Brain microvascular endothelial cell (primary cell): ENCODE measurements at regions not wholly inside any gene's neighbourhood (a gene's known extent, or its start where the extent isn't known, plus 50 kb on each side); places are given as distances from the start of the nearest gene placed in this dataset.

Source experiments
- DNase-seq: peaks from one replicate; pipeline ENCODE4 v3.0.0-alpha.2; 2020
- H3K27ac ChIP-seq: fragments of 250-450 bp; sonication (Bioruptor Pico); 2 replicates; pipeline ENCODE4 v1.5.1; 2020; ENCODE audit warnings: mild to moderate bottlenecking, moderate library complexity
- H3K27me3 ChIP-seq: fragments of 250-450 bp; sonication (Bioruptor Pico); replicated peaks from 2 replicates; pipeline ENCODE4 v1.5.1; 2020; ENCODE audit warnings: mild to moderate bottlenecking
- H3K36me3 ChIP-seq: fragments of 250-450 bp; sonication (Bioruptor Pico); replicated peaks from 2 replicates; pipeline ENCODE4 v1.5.1; 2020; ENCODE audit warnings: mild to moderate bottlenecking
- H3K4me3 ChIP-seq: 2 replicates; pipeline ENCODE4 v1.5.1; 2011; ENCODE audit warnings: low read depth, mild to moderate bottlenecking, control low read depth, low read length, moderate library complexity
- in situ Hi-C: cut with HindIII; loops from 2 replicates; pipeline ENCODE4 v1.10.0; 2017; ENCODE audit warnings: low sequenced_read_pairs, low pct_ligation_motif_present
- TF ChIP-seq, protein P1 (sequence below): IDR thresholded peaks from 2 replicates; pipeline ENCODE4 v1.5.1; 2011; ENCODE audit warnings: low read depth, mild to moderate bottlenecking, moderate library complexity, low read length, control low read depth, inconsistent platforms; ENCODE audit errors: missing control alignments

DNA sequence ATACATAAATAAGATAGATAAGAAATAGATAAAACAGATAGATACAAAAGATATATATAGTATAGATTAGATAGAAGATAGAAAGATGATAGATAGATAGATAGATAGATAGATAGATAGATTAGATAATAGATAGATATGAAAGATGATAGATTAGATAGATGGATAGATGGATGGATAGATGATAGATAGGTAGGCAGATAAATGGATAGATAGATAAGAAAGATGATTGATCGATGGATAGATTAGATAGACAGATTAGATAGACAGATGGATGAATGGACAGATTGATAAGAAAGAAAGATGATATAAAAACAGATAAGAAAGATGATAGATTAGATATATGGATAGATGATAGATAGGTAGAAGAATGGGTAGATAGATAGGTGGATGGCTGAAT is 90.3 kb downstream of the SMIM20 start:
- no peaks in the 10 kb centered on the region for H3K27me3 ChIP-seq
- TF ChIP-seq, protein P1, sequence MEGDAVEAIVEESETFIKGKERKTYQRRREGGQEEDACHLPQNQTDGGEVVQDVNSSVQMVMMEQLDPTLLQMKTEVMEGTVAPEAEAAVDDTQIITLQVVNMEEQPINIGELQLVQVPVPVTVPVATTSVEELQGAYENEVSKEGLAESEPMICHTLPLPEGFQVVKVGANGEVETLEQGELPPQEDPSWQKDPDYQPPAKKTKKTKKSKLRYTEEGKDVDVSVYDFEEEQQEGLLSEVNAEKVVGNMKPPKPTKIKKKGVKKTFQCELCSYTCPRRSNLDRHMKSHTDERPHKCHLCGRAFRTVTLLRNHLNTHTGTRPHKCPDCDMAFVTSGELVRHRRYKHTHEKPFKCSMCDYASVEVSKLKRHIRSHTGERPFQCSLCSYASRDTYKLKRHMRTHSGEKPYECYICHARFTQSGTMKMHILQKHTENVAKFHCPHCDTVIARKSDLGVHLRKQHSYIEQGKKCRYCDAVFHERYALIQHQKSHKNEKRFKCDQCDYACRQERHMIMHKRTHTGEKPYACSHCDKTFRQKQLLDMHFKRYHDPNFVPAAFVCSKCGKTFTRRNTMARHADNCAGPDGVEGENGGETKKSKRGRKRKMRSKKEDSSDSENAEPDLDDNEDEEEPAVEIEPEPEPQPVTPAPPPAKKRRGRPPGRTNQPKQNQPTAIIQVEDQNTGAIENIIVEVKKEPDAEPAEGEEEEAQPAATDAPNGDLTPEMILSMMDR = no peak
- H3K27ac ChIP-seq = no peak overlapping the region
- in situ Hi-C loops = no loop called here
- H3K36me3 ChIP-seq = no peaks in the 10 kb centered on the region
- DNase-seq = no peak
- H3K4me3 ChIP-seq = no peak overlapping the region

DNA sequence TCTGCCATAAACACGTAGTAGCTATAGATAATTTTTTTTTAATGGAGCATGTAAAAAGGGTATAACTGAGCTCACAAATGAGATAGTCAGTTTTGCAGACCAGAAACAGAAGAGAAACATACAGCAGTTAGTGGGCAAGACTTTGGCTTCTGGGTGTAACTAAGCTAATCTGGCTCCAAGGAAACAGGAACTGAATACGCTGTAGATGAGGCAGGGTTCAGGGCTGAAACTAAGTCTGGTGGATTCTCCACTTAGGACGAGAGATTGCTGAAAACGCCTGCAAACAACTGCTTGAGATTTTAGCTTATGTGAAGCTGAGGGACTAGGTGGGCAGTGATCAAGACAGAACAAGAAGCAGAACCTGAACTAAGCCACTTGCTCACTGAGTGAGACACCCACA is 91.7 kb downstream of the SMIM20 start:
- H3K27ac ChIP-seq = no peak overlapping the region
- H3K36me3 ChIP-seq = no peaks in the 10 kb centered on the region
- H3K27me3 ChIP-seq = no peaks in the 10 kb centered on the region
- H3K4me3 ChIP-seq = no peak overlapping the region
- DNase-seq = no peak
- in situ Hi-C loops = no loop called here
- TF ChIP-seq, protein P1 = no peak

DNA sequence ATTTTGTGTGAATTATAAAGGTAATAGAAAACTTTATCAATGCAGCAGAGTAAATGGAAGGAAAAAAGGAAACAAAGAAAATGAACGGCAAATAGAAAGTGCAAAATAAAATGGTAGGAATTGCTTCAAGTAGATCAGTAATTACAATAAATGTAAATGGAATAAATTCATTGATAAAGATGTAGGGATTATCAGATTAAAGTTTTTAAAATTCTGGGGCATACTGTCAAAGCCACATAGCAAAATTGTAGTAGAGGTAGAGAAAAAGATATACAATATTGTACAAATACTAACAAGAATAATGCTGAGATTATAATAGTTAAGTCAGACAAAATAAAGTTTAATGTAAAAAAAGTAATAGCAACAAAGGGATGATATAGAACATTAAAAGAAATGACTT is 94.7 kb downstream of the SMIM20 start:
- in situ Hi-C loops = no loop called here
- TF ChIP-seq, protein P1 = no peak
- DNase-seq = no peak
- Histone ChIP-seq H3K27me3 (no peaks in the 10 kb centered on the region), H3K4me3 (no peak overlapping the region), H3K27ac (no peak overlapping the region), H3K36me3 (no peaks in the 10 kb centered on the region)

DNA sequence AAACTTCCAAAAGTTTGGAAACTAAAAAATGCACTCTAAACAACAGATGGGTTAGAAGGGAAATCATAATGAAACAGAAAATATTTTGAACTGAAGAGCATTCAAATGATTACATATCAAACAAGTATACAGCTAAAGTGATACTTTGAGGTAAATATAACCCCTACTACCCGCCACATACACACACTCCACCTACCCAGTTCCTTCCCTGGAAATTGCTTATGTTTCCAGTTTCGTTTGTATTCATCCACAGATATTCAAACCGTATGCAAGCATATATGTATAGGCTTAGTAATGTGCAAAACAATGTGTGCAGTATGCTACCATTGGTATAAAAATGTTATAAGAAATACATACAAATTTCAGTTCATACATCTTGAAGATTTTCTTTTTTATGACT is 95.5 kb downstream of the SMIM20 start:
- H3K4me3 ChIP-seq = no peak overlapping the region
- no peak for DNase-seq
- H3K27me3 ChIP-seq = no peaks in the 10 kb centered on the region
- in situ Hi-C loops = no loop called here
- no peaks in the 10 kb centered on the region for H3K36me3 ChIP-seq
- TF ChIP-seq, protein P1 = no peak
- no peak overlapping the region for H3K27ac ChIP-seq

DNA sequence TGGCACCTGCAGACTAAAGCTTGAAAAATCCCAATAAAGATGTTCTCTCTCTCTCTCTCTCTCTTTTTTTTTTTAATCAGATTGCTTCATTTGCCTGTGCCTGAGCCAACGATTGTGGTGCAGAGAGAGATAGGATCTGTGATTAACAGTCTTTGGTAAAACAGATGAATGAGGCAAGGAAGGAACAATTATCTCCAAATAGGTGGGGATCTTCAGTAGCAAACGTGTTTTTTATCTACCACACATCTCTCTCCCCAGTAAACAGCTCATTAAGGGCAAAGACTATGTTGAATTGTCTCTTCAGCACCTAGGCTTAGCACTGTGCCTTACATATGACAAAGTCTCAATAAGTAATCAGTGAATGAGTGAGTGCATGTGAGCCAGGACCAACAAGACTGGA is 96.3 kb downstream of the SMIM20 start:
- TF ChIP-seq, protein P1 = no peak
- in situ Hi-C loops = no loop called here
- no peak overlapping the region for H3K27ac ChIP-seq
- H3K4me3 ChIP-seq = no peak overlapping the region
- no peak for DNase-seq
- no peaks in the 10 kb centered on the region for H3K36me3 ChIP-seq
- H3K27me3 ChIP-seq = no peaks in the 10 kb centered on the region

DNA sequence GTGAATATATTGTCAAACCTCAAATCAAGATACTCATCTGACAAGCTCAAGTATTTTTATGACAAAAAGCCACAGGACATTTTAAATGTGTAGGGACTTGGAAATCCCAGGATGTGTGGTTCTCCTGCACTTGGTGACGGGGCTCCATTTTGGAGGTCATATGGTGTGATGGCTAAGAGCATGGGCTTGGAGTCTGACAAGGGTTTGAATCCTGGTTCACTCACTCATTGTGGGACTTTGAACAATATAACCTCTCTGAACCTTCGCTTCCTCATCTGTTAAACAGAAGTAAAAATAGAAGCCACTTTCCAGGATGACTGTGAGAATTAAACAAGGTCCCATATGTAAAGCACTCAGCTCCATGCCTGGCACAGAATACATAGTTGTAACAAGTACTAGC is 99.6 kb downstream of the SMIM20 start:
- in situ Hi-C loops = no loop called here
- Histone ChIP-seq H3K27ac (no peak overlapping the region), H3K4me3 (no peak overlapping the region), H3K27me3 (no peaks in the 10 kb centered on the region), H3K36me3 (no peaks in the 10 kb centered on the region)
- DNase-seq = no peak
- TF ChIP-seq, protein P1 = no peak
